ENCODE measurements at regions not wholly inside any gene's neighbourhood (a gene's known extent, or its start where the extent isn't known, plus 50 kb on each side); places are given as distances from the start of the nearest gene placed in this dataset.
A peak's percentile ranks its signal among the peaks of the same experiment; 100 is the strongest.

- DNase-seq, result no peak
- no peak overlapping the region for H3K27ac ChIP-seq
- TF ChIP-seq CTCF (conservative IDR thresholded peaks at IDR 0.05) (no peak), EZH2 (IDR thresholded peaks at IDR 0.05; ENCODE audit: low read depth) (no peak)
- H2AFZ ChIP-seq, result no peak overlapping the region
- CTCF ChIA-PET, result no interaction called here
- H3K36me3 ChIP-seq (ENCODE audit: low read depth), result no peaks in the 10 kb centered on the region
- no peaks in the 10 kb centered on the region for H3K27me3 ChIP-seq (ENCODE audit: insufficient read depth, low read depth)
- intact Hi-C loops (cut with micrococcal nuclease; ENCODE audit: unreplicated experiment), result no loop called here
- H3F3A ChIP-seq (ENCODE audit: insufficient read depth, low read depth), result peaks cover 3% of the 10 kb centered on the region; the same call in 1 of the 2 replicates
- 0 out of 2 replicates have a peak, but pooled peaks cover 3% of the 10 kb centered on the region for H3K4me1 ChIP-seq (replicated peaks; ENCODE audit: insufficient read depth)
- BruUV-seq (replicated peaks), result no TSS peak
- no peaks in the 10 kb centered on the region for H3K79me2 ChIP-seq (ENCODE audit: low read depth)
- no peak overlapping the region for H3K4me2 ChIP-seq
- H3K9me2 ChIP-seq (ENCODE audit: insufficient read depth), result no peaks in the 10 kb centered on the region; the same call in 1 of the 2 replicates
- H4K20me1 ChIP-seq (ENCODE audit: insufficient read depth), result no peaks in the 10 kb centered on the region
- H3K9me3 ChIP-seq (ENCODE audit: insufficient read depth, low read depth), result peaks cover 3% of the 10 kb centered on the region; the same call in 1 of the 2 replicates
- no peak overlapping the region for H3K4me3 ChIP-seq
- POLR2A ChIA-PET (ENCODE audit: unreplicated experiment), result no interaction called here
Measured at GRCh38 chr6:134719286-134719685, 230.6 kb downstream of the ALDH8A1 start.

GRCh38 chr6:134714679-134715078 lies 235.2 kb downstream of the ALDH8A1 start:
- ChIA-PET POLR2A (ENCODE audit: unreplicated experiment) (no interaction called here), CTCF (no interaction called here)
- intact Hi-C loops (cut with micrococcal nuclease; ENCODE audit: unreplicated experiment), result no loop called here
- H3K4me2 ChIP-seq, result no peak overlapping the region
- no peak overlapping the region for H2AFZ ChIP-seq
- H3K36me3 ChIP-seq (ENCODE audit: low read depth), result no peaks in the 10 kb centered on the region
- no peaks in the 10 kb centered on the region for H3K27me3 ChIP-seq (ENCODE audit: insufficient read depth, low read depth)
- H3K27ac ChIP-seq, result no peak overlapping the region
- H3K4me3 ChIP-seq, result no peak overlapping the region
- TF ChIP-seq CTCF (conservative IDR thresholded peaks at IDR 0.05) (no peak), EZH2 (IDR thresholded peaks at IDR 0.05; ENCODE audit: low read depth) (no peak)
- 0 out of 2 replicates have a peak, but pooled peaks cover 7% of the 10 kb centered on the region for H3K4me1 ChIP-seq (replicated peaks; ENCODE audit: insufficient read depth)
- DNase-seq, result peak in 1 of 2 experiments; percentile 72
- peaks cover 3% of the 10 kb centered on the region; the same call in 1 of the 2 replicates for H3F3A ChIP-seq (ENCODE audit: insufficient read depth, low read depth)
- H3K9me3 ChIP-seq (ENCODE audit: insufficient read depth, low read depth), result peaks cover 5% of the 10 kb centered on the region; the same call in 1 of the 2 replicates
- H4K20me1 ChIP-seq (ENCODE audit: insufficient read depth), result no peaks in the 10 kb centered on the region
- no TSS peak for BruUV-seq (replicated peaks)
- H3K9me2 ChIP-seq (ENCODE audit: insufficient read depth), result no peaks in the 10 kb centered on the region; the same call in 1 of the 2 replicates
- no peaks in the 10 kb centered on the region for H3K79me2 ChIP-seq (ENCODE audit: low read depth)

- TF ChIP-seq CTCF (conservative IDR thresholded peaks at IDR 0.05) (no peak), EZH2 (IDR thresholded peaks at IDR 0.05; ENCODE audit: low read depth) (no peak)
- Histone ChIP-seq H4K20me1 (ENCODE audit: insufficient read depth) (no peaks in the 10 kb centered on the region), H2AFZ (no peak overlapping the region), H3K4me2 (no peak overlapping the region), H3K79me2 (ENCODE audit: low read depth) (no peaks in the 10 kb centered on the region), H3K4me3 (no peak overlapping the region), H3F3A (ENCODE audit: insufficient read depth, low read depth) (peaks cover 3% of the 10 kb centered on the region; the same call in 1 of the 2 replicates), H3K9me2 (ENCODE audit: insufficient read depth) (no peaks in the 10 kb centered on the region), H3K36me3 (ENCODE audit: low read depth) (no peaks in the 10 kb centered on the region), H3K4me1 (replicated peaks; ENCODE audit: insufficient read depth) (0 out of 2 replicates have a peak, but pooled peaks cover 7% of the 10 kb centered on the region), H3K27me3 (ENCODE audit: insufficient read depth, low read depth) (no peaks in the 10 kb centered on the region), H3K9me3 (ENCODE audit: insufficient read depth, low read depth) (peaks cover 5% of the 10 kb centered on the region; the same call in 1 of the 2 replicates), H3K27ac (no peak overlapping the region)
- no TSS peak for BruUV-seq (replicated peaks)
- intact Hi-C loops (cut with micrococcal nuclease; ENCODE audit: unreplicated experiment), result no loop called here
- ChIA-PET CTCF (no interaction called here), POLR2A (ENCODE audit: unreplicated experiment) (no interaction called here)
- no peak for DNase-seq
Measured at GRCh38 chr6:134714113-134714512, 235.8 kb downstream of the ALDH8A1 start.
